Raji (cell line): ENCODE measurements at regions not wholly inside any gene's neighbourhood (a gene's known extent, or its start where the extent isn't known, plus 50 kb on each side); places are given as distances from the start of the nearest gene placed in this dataset.

Experiments used
- POLR2A ChIP-seq: IDR thresholded peaks from 2 replicates; pipeline ENCODE4 v1.6.1; 2011; ENCODE audit warnings: low read depth, low read length, control low read depth; ENCODE audit not compliant: insufficient read depth

DNA sequence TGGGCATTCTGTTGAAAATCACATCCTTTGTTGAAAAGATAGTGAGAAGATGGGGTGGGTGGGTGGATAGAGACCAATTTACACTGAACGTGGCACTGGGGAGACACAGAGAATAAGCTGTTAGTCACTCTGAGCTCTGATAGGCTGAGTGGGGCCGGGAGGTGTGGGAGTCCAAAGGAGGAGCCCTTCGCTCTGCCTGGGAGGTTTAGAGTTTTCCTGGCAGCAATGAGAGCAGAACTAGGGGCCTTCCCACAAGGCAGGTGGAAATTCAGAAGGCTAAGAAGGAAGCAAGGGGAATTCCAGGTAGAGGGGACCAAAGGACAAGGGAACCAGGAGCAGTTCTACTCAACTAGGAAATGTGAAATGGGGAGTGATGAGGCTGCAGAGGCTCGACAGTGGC is 272.7 kb downstream of the RPLP1 start:
- TF ChIP-seq POLR2A: no peak

DNA sequence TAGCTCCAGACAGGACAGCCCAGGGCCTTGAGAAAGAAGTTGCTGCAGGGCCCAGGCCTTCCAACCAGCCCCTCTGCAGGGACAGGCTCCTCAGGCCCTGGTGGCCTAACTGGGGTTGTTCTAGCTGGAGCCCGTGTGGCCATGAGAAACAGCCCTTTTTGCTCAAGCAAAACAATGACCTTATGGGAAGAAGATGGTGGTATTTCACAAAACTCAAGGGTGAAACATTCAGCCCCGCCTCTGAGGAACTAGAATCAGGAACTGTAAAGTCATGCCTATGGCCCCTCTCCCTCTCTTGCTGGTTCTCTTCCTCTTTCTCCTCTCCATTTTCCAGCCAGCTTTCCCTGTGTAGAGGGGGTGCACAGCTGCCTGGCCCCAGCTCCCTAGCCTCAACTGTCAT is 273.3 kb downstream of the RPLP1 start:
- TF ChIP-seq POLR2A: no peak

GRCh38 chr15:69727121-69727924 is 274.7 kb downstream of the RPLP1 start:
- no peak for TF ChIP-seq POLR2A

DNA sequence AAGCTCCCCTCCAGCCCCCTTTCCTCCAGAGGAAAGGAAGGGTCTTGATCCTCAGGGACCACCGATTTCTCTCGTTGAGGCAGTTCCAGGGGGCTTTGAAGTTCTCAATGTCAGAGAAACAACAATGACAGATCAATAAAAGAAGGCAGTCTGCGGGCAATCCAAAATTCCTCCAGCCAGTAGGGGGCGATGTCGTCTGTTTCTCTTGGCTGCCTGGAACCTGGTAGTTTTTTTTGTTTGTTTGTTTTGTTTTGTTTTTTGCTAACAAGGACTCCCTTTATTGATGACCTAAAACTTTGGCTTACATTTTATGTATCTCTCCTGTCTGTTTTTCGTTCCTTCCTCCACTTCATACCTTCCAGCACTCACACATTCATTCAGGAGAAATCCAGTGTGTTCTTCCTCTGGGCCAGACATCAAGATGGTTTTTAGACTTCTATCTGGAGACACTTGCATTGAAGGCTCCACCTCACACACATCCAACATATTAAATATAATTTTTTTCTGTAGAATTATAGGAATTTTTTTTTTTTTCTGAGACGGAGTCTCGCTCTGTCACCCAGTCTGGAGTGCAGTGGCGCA is 276.6 kb downstream of the RPLP1 start:
- no peak for TF ChIP-seq POLR2A

GRCh38 chr15:69730281-69731080 is 277.9 kb downstream of the RPLP1 start:
- no peak for TF ChIP-seq POLR2A

- no peak for TF ChIP-seq POLR2A
Measured at GRCh38 chr15:69731081-69731330, 278.4 kb downstream of the RPLP1 start.

GRCh38 chr15:69731581-69731980 is 279.0 kb downstream of the RPLP1 start:
- no peak for TF ChIP-seq POLR2A

GRCh38 chr15:69732133-69732532 is 279.5 kb downstream of the RPLP1 start:
- TF ChIP-seq POLR2A: no peak

GRCh38 chr15:69734699-69735098 is 282.1 kb downstream of the RPLP1 start:
- TF ChIP-seq POLR2A: no peak

DNA sequence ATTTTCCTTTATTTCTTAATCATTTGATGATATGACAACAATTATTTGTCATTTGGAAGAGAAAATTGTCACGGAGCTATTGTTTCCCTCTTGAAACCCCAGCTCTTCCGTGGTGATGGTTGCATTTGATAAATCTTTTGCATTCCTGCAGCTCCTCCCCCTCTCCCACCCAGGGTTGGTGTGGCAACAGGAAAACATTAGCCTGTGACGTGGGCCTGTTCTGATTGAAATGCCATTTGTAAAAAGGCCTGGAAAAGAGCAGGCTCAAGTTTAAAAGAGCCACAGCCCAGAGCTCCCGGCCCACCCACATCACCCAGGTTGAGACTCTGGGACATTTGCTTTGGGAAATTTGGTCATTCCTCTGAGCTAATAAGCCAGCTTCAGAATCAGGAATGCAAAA is 282.5 kb downstream of the RPLP1 start:
- TF ChIP-seq POLR2A: no peak

- TF ChIP-seq POLR2A: no peak
Measured at GRCh38 chr15:69736161-69736560, 283.5 kb downstream of the RPLP1 start.

DNA sequence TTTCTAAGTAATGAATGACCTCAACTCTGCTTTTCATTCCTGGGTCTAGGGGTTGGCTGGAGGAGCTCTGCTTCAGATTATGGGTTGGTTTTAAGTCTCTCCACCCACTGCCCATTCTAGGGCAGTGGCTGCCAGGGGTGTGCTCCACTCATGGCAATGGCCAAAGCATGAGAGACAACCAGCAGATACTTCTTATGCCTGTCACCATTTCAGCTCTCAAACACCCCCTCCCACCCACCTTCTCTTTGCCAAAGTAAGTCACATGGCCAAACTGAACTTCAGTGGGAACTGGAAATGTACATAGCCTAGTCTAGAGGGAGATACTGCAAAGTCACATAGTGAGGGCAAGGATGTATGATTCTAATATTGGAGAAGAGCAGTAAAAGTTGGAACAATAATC is 285.3 kb downstream of the RPLP1 start:
- no peak for TF ChIP-seq POLR2A

- TF ChIP-seq POLR2A: no peak
Measured at GRCh38 chr15:69740684-69741083, 288.1 kb downstream of the RPLP1 start.

DNA sequence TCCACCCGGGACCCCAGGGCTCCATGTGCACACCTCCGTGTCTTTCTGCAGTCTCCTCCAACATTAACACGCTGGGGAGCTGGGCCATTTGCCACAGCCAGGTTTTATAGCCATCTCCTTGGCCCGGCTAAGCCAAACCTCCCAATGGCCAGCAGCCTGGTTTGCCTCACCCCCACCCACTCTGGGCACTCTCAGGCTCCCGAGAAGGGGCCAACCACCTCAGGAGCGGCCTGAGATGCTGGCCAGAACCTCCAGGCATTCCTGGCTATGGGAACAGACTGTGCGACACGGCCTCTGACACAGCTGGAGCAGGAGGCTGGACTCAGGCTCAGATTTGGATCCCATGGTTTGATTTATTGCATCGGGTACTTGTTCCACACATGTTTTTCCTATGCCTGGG is 289.7 kb downstream of the RPLP1 start:
- no peak for TF ChIP-seq POLR2A

- TF ChIP-seq POLR2A: no peak
Measured at GRCh38 chr15:69743091-69743490, 290.5 kb downstream of the RPLP1 start.
